ENCODE measurements at regions not wholly inside any gene's neighbourhood (a gene's known extent, or its start where the extent isn't known, plus 50 kb on each side); places are given as distances from the start of the nearest gene placed in this dataset.

DNA sequence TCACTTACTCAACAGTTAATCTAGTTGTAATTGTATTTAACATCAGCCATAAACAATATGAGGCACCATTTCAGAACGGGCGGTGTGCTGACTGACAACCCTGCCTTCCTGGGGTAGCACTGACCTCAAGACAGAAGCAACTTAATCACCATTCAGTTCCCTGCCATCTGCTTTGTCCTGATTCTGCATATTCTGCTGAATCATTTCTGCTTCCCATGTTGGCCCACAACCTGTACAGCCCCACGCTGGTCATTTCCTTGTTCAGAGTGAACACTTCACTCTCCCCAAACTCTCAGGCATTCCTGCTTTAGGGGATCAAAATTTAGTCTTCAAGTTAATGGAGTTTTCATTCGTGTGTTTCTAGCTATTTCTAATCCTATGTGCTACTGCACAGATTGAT, 132.3 kb upstream of the ZBED5 start:
- H3K27me3 ChIP-seq (ENCODE audit: insufficient read depth, low read length) = no peaks in the 10 kb centered on the region
- no peaks in the 10 kb centered on the region for H3K4me1 ChIP-seq (ENCODE audit: control insufficient read depth, insufficient read depth, low read length, unreplicated experiment)
- no peak overlapping the region for H2AFZ ChIP-seq (ENCODE audit: low read length, unreplicated experiment)
- no peak overlapping the region for H3K4me3 ChIP-seq (ENCODE audit: low read depth, low read length)
- H3K36me3 ChIP-seq (ENCODE audit: insufficient read depth, low read length) = no peaks in the 10 kb centered on the region
- no peak overlapping the region for H3K27ac ChIP-seq (ENCODE audit: low read depth, low read length)
- H3K79me2 ChIP-seq (ENCODE audit: control insufficient read depth, insufficient read depth, low read length, unreplicated experiment) = no peaks in the 10 kb centered on the region

DNA sequence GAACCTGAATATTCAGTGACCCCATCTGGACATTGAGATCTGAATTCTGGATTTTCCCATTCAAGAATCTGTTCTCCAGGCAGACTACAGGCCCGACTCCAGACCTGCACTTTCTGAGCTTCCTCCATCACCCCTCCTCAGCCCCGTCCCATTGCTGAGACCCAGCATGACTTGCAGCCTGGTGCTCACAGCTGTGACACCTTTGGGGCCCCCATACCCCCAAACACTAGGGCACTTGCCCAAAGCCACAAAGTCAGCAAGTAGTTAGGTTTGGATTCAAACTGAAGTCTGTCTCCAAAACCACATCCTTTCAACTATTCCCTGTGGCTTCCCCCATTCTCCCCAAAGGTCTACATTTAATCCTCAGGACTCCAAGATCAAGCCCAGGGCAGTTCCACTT, 128.2 kb upstream of the ZBED5 start:
- Histone ChIP-seq H3K27ac (ENCODE audit: low read depth, low read length) (no peak overlapping the region), H3K27me3 (ENCODE audit: insufficient read depth, low read length) (peaks cover 4% of the 10 kb centered on the region; the same call in 1 of the 2 replicates)

DNA sequence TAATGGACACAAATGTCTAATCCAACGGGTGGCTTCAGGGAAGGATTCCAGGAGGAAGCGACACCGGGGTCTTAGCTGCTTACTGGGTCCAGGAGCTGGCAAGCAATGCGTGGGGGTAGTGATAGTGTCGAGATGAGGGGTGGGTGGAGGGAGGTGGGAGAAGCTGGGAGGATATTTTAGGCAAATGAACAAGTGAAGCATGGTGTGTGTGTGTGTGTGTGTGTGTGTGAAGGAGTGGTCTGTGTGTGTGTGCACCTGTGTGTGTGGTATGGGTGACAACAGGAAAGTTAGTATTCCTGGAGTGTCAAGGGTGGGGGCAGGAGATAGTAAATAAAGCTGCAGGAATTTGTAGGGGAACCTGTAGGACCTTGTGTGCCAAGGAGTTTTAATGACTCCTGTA, 126.9 kb upstream of the ZBED5 start:
- Histone ChIP-seq H3K4me3 (ENCODE audit: low read depth, low read length) (no peak overlapping the region), H3K36me3 (ENCODE audit: insufficient read depth, low read length) (no peaks in the 10 kb centered on the region), H3K79me2 (ENCODE audit: control insufficient read depth, insufficient read depth, low read length, unreplicated experiment) (no peaks in the 10 kb centered on the region), H2AFZ (ENCODE audit: low read length, unreplicated experiment) (no peak overlapping the region), H3K27ac (ENCODE audit: low read depth, low read length) (no peak overlapping the region), H3K4me1 (ENCODE audit: control insufficient read depth, insufficient read depth, low read length, unreplicated experiment) (no peaks in the 10 kb centered on the region), H3K27me3 (ENCODE audit: insufficient read depth, low read length) (peaks cover 6% of the 10 kb centered on the region)

More for the DNA sequence above, 128.2 kb upstream of the ZBED5 start:
- Histone ChIP-seq H3K4me3 (ENCODE audit: low read depth, low read length) (no peak overlapping the region), H3K79me2 (ENCODE audit: control insufficient read depth, insufficient read depth, low read length, unreplicated experiment) (no peaks in the 10 kb centered on the region), H3K36me3 (ENCODE audit: insufficient read depth, low read length) (no peaks in the 10 kb centered on the region), H2AFZ (ENCODE audit: low read length, unreplicated experiment) (no peak overlapping the region), H3K4me1 (ENCODE audit: control insufficient read depth, insufficient read depth, low read length, unreplicated experiment) (no peaks in the 10 kb centered on the region)

DNA sequence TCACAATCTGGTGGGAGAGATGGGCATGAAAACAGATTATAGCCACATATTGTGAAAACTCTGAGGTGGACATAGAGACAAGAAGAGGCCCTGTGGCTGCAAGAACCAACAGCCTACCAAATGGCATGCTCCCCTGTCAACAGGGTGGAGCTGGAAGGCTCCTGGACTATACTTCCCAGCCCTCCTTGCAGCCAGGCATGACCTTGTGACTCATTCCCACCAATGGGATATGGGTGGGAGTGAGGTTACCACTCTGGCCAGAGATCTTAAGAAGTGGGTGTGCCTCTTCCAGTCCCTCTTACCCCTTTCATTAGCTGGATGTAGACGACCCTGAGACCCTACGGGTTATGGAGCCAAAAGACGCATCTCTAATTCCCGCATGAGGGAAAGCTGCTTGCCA, 126.4 kb upstream of the ZBED5 start:
- no peak overlapping the region for H3K4me3 ChIP-seq (ENCODE audit: low read depth, low read length)
- no peaks in the 10 kb centered on the region for H3K36me3 ChIP-seq (ENCODE audit: insufficient read depth, low read length)
- H3K79me2 ChIP-seq (ENCODE audit: control insufficient read depth, insufficient read depth, low read length, unreplicated experiment) = no peaks in the 10 kb centered on the region
- H3K27me3 ChIP-seq (ENCODE audit: insufficient read depth, low read length) = peaks cover 11% of the 10 kb centered on the region
- no peak overlapping the region for H3K27ac ChIP-seq (ENCODE audit: low read depth, low read length)
- H3K4me1 ChIP-seq (ENCODE audit: control insufficient read depth, insufficient read depth, low read length, unreplicated experiment) = no peaks in the 10 kb centered on the region
- no peak overlapping the region for H2AFZ ChIP-seq (ENCODE audit: low read length, unreplicated experiment)

DNA sequence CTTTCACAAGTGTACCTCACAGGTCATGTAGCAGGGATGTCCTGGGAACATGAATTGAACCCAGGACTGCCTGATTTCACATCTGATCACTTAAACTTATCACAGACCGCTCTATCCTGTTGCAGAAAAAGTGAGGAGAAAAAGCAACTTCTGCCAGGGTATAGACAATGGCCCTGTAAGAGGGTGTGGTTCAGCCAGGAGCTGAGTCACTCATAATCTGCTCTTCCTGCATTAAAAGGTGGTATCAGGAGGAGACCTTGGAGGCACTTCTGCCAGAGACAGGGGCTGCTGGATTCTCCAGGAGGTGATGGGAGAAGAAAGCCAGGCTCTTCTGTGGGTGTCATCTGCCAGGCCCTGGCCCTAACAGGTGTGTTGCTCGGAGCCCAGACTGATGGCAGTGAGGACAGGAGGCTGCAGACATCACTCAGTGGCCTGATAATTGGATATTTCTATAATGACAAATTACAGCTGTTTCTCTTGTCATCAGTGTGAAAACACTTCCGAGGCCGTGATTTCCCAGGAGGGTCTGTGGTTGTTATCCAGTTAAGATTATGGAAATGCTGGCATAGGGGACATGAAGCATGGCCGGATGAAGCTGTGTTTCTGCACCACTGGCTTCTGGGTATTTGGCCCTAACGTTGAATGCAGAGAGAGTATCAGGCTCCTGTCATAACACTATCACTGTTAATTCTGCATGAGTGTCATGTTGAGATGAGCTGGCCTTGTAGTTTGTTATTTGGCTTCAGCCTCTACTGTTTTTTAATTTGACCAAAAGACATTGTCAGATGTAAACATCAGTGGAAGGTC, 125.1 kb upstream of the ZBED5 start:
- Histone ChIP-seq H3K79me2 (ENCODE audit: control insufficient read depth, insufficient read depth, low read length, unreplicated experiment) (no peaks in the 10 kb centered on the region), H3K27me3 (ENCODE audit: insufficient read depth, low read length) (peaks cover 15% of the 10 kb centered on the region), H2AFZ (ENCODE audit: low read length, unreplicated experiment) (no peak overlapping the region), H3K27ac (ENCODE audit: low read depth, low read length) (no peak overlapping the region), H3K4me3 (ENCODE audit: low read depth, low read length) (no peak overlapping the region), H3K4me1 (ENCODE audit: control insufficient read depth, insufficient read depth, low read length, unreplicated experiment) (no peaks in the 10 kb centered on the region), H3K36me3 (ENCODE audit: insufficient read depth, low read length) (no peaks in the 10 kb centered on the region)

DNA sequence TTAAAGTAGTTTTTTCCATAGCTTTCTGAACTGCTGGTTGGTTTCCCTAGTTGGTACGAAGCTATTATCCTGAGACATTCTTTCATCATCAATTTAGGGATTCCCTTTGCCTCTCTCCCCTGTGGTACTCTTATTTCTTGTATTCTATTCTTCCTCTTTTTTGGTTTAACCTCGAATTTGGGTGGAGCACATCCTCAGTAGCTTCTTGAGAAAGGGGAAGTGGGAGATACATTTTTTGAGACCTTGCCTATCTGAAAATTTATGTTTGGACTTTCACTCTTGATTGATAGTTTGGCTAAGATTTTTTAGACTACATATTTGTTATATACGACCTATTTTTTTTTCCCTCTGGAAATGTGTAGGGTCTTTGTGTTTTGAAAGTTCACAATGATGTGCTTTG, 121.7 kb upstream of the ZBED5 start:
- peaks cover 38% of the 10 kb centered on the region for H3K27me3 ChIP-seq (ENCODE audit: insufficient read depth, low read length)
- no peak overlapping the region for H3K4me3 ChIP-seq (ENCODE audit: low read depth, low read length)
- no peak overlapping the region for H3K27ac ChIP-seq (ENCODE audit: low read depth, low read length)
- H3K36me3 ChIP-seq (ENCODE audit: insufficient read depth, low read length) = no peaks in the 10 kb centered on the region
- no peaks in the 10 kb centered on the region for H3K79me2 ChIP-seq (ENCODE audit: control insufficient read depth, insufficient read depth, low read length, unreplicated experiment)
- no peak overlapping the region for H2AFZ ChIP-seq (ENCODE audit: low read length, unreplicated experiment)
- H3K4me1 ChIP-seq (ENCODE audit: control insufficient read depth, insufficient read depth, low read length, unreplicated experiment) = no peaks in the 10 kb centered on the region

DNA sequence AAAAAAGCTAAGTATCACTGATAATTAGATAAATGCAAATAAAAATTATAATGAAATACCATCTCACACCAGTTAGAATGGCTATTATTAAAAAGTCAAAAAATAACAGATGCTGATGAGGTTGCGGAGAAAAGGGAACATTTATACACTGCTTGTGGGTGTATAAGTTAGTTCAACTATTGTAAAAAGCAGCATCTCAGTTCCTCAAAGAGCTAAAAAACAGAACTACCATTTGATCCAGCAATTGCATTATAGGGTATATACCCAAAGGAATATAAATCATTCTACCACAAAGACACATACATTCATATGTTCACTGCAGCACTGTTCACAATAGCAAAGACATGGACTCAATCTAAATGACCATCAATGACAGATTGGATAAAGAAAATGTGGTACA, 120.3 kb upstream of the ZBED5 start:
- Histone ChIP-seq H2AFZ (ENCODE audit: low read length, unreplicated experiment) (no peak overlapping the region), H3K4me1 (ENCODE audit: control insufficient read depth, insufficient read depth, low read length, unreplicated experiment) (no peaks in the 10 kb centered on the region), H3K4me3 (ENCODE audit: low read depth, low read length) (no peak overlapping the region), H3K27ac (ENCODE audit: low read depth, low read length) (no peak overlapping the region), H3K36me3 (ENCODE audit: insufficient read depth, low read length) (no peaks in the 10 kb centered on the region), H3K79me2 (ENCODE audit: control insufficient read depth, insufficient read depth, low read length, unreplicated experiment) (no peaks in the 10 kb centered on the region), H3K27me3 (ENCODE audit: insufficient read depth, low read length) (peaks cover 38% of the 10 kb centered on the region)

DNA sequence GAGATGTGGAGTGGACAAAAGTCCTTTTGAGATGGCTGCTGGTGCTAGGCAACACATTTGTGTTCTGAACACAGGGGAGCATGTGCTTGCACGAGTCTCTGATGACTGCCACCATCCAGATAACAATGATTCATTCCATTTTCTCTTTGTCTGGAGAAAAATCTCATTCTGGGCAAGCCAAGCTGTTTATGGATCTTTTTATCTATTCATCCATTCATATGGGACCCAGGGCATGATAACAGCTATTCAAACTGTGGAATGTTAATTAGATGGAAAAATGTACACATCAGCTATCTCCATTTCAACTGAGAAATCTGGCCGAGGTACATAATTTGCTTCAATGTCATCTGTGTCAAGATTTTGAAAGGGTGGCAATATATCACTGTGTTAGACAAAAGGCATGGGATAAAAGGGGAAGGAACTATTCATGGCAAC, 117.5 kb upstream of the ZBED5 start:
- Histone ChIP-seq H3K79me2 (ENCODE audit: control insufficient read depth, insufficient read depth, low read length, unreplicated experiment) (no peaks in the 10 kb centered on the region), H3K27ac (ENCODE audit: low read depth, low read length) (no peak overlapping the region), H2AFZ (ENCODE audit: low read length, unreplicated experiment) (no peak overlapping the region), H3K4me1 (ENCODE audit: control insufficient read depth, insufficient read depth, low read length, unreplicated experiment) (no peaks in the 10 kb centered on the region), H3K4me3 (ENCODE audit: low read depth, low read length) (no peak overlapping the region), H3K27me3 (ENCODE audit: insufficient read depth, low read length) (peaks cover 36% of the 10 kb centered on the region), H3K36me3 (ENCODE audit: insufficient read depth, low read length) (no peaks in the 10 kb centered on the region)

DNA sequence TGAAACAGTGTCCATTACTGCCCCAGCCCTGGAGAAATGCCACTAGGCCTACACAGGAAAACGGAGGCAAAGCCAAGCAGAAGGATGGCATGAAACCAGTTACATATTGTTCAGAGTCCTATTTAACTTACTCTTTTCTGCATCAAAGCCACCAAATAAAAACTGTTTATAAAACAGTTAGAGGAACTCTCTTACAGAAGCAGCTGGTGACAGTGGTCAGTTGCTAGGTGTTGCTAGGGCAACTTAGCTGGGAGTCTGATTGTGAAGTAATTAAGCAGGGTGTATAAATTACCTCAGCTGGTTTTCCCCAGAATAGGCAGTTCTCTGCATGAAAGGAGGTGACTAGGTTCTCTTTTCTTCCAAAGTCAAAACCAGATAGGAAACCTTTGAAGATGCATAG, 115.6 kb upstream of the ZBED5 start:
- Histone ChIP-seq H3K4me3 (ENCODE audit: low read depth, low read length) (no peak overlapping the region), H3K36me3 (ENCODE audit: insufficient read depth, low read length) (no peaks in the 10 kb centered on the region), H2AFZ (ENCODE audit: low read length, unreplicated experiment) (no peak overlapping the region), H3K27me3 (ENCODE audit: insufficient read depth, low read length) (peaks cover 26% of the 10 kb centered on the region; the same call in 1 of the 2 replicates), H3K79me2 (ENCODE audit: control insufficient read depth, insufficient read depth, low read length, unreplicated experiment) (no peaks in the 10 kb centered on the region), H3K27ac (ENCODE audit: low read depth, low read length) (no peak overlapping the region), H3K4me1 (ENCODE audit: control insufficient read depth, insufficient read depth, low read length, unreplicated experiment) (no peaks in the 10 kb centered on the region)

DNA sequence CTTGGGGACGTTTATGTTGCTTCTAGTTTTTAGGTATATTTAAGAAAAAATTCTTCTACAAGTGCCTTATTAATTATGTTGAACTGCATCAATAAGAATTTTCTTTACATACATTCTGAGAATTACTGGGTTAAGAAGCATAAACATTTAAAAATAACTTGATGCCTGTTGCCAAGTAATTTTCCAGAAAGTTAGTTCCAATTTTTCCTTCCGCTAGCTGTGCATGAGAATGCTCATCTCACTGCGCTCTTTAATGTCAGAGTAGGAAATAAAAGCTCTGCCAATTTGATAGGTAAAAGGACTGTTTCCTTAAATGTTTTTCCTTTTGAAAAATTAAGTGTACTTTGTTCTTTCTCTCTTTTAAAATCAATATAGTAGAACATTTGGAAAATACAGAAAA, 113.1 kb upstream of the ZBED5 start:
- Histone ChIP-seq H3K36me3 (ENCODE audit: insufficient read depth, low read length) (no peaks in the 10 kb centered on the region), H3K4me1 (ENCODE audit: control insufficient read depth, insufficient read depth, low read length, unreplicated experiment) (no peaks in the 10 kb centered on the region), H3K27ac (ENCODE audit: low read depth, low read length) (no peak overlapping the region), H3K79me2 (ENCODE audit: control insufficient read depth, insufficient read depth, low read length, unreplicated experiment) (no peaks in the 10 kb centered on the region), H2AFZ (ENCODE audit: low read length, unreplicated experiment) (no peak overlapping the region), H3K4me3 (ENCODE audit: low read depth, low read length) (no peak overlapping the region), H3K27me3 (ENCODE audit: insufficient read depth, low read length) (peaks cover 9% of the 10 kb centered on the region; the same call in 1 of the 2 replicates)

DNA sequence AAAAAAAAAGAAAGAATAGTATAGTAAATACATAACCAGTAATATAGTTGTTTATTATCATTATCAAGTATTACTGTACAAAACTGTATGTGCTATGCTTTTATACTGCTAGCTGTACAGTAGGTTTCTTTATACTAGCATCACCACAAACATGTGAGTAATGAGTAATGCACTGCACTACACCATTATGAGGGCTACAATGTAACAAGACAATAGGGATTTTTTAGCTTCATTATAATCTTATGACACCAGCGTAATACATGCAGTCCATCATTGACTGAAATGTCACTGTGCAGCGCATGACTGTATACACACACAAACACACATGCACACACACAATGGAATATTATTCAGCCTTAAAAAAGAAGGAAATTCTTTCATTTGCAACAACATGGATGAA, 111.5 kb upstream of the ZBED5 start:
- H3K36me3 ChIP-seq (ENCODE audit: insufficient read depth, low read length) = no peaks in the 10 kb centered on the region
- peaks cover 2% of the 10 kb centered on the region; the same call in 1 of the 2 replicates for H3K27me3 ChIP-seq (ENCODE audit: insufficient read depth, low read length)
- no peak overlapping the region for H2AFZ ChIP-seq (ENCODE audit: low read length, unreplicated experiment)
- H3K79me2 ChIP-seq (ENCODE audit: control insufficient read depth, insufficient read depth, low read length, unreplicated experiment) = no peaks in the 10 kb centered on the region
- no peak overlapping the region for H3K27ac ChIP-seq (ENCODE audit: low read depth, low read length)
- no peak overlapping the region for H3K4me3 ChIP-seq (ENCODE audit: low read depth, low read length)
- H3K4me1 ChIP-seq (ENCODE audit: control insufficient read depth, insufficient read depth, low read length, unreplicated experiment) = no peaks in the 10 kb centered on the region

Measured in ACC112 (cell line).